Activated T-cell treated with anti-CD3 and anti-CD28 coated beads for 1 hour (primary cell): ENCODE measurements at regions not wholly inside any gene's neighbourhood (a gene's known extent, or its start where the extent isn't known, plus 50 kb on each side); places are given as distances from the start of the nearest gene placed in this dataset.

ENCODE experiments used
- DNase-seq: peaks from one replicate; pipeline ENCODE4 v3.0.0-alpha.2; 2020; ENCODE audit warnings: low read depth

GRCh38 chr6:148249160-148249559 is 93.5 kb upstream of the SASH1 start:
- DNase-seq, result no peak

- no peak for DNase-seq
Measured at GRCh38 chr6:148249679-148250375, 92.8 kb upstream of the SASH1 start.

- no peak for DNase-seq
Measured at GRCh38 chr6:148250975-148251685, 91.5 kb upstream of the SASH1 start.

- no peak for DNase-seq
Measured at GRCh38 chr6:148251891-148252290, 90.7 kb upstream of the SASH1 start.

GRCh38 chr6:148257810-148258209 is 84.8 kb upstream of the SASH1 start:
- DNase-seq, result no peak

GRCh38 chr6:148258868-148259267 is 83.8 kb upstream of the SASH1 start:
- DNase-seq, result no peak

- no peak for DNase-seq
Measured at GRCh38 chr6:148261470-148261869, 81.2 kb upstream of the SASH1 start.

- no peak for DNase-seq
Measured at GRCh38 chr6:148263010-148263409, 79.6 kb upstream of the SASH1 start.

GRCh38 chr6:148263961-148264360 is 78.7 kb upstream of the SASH1 start:
- DNase-seq, result no peak

GRCh38 chr6:148265054-148265453 is 77.6 kb upstream of the SASH1 start:
- no peak for DNase-seq

GRCh38 chr6:148269386-148269785 is 73.3 kb upstream of the SASH1 start:
- no peak for DNase-seq

- no peak for DNase-seq
Measured at GRCh38 chr6:148271711-148272439, 70.8 kb upstream of the SASH1 start.

GRCh38 chr6:148272597-148272996 is 70.0 kb upstream of the SASH1 start:
- no peak for DNase-seq

GRCh38 chr6:148273962-148274752 is 68.5 kb upstream of the SASH1 start:
- DNase-seq, result no peak

- DNase-seq, result no peak
Measured at GRCh38 chr6:148274809-148275208, 67.8 kb upstream of the SASH1 start.

- no peak for DNase-seq
Measured at GRCh38 chr6:148285205-148285604, 57.4 kb upstream of the SASH1 start.

GRCh38 chr6:148286563-148286962 is 56.1 kb upstream of the SASH1 start:
- DNase-seq, result no peak

GRCh38 chr6:148287623-148288333 is 54.9 kb upstream of the SASH1 start:
- no peak for DNase-seq

GRCh38 chr6:148288541-148288940 is 54.1 kb upstream of the SASH1 start:
- no peak for DNase-seq

GRCh38 chr6:148289153-148289552 is 53.5 kb upstream of the SASH1 start:
- DNase-seq, result no peak

- DNase-seq, result no peak
Measured at GRCh38 chr6:148291876-148292275, 50.8 kb upstream of the SASH1 start.
